NOMO-1 (cell line): ENCODE measurements at regions not wholly inside any gene's neighbourhood (a gene's known extent, or its start where the extent isn't known, plus 50 kb on each side); places are given as distances from the start of the nearest gene placed in this dataset.

Experiments
- DNase-seq, 2 experiments: peaks; one replicate each; lab custom pipeline; 2025; ENCODE audit not compliant: unreplicated experiment in 2 of 2; lab: John Stamatoyannopoulos, UW

DNA sequence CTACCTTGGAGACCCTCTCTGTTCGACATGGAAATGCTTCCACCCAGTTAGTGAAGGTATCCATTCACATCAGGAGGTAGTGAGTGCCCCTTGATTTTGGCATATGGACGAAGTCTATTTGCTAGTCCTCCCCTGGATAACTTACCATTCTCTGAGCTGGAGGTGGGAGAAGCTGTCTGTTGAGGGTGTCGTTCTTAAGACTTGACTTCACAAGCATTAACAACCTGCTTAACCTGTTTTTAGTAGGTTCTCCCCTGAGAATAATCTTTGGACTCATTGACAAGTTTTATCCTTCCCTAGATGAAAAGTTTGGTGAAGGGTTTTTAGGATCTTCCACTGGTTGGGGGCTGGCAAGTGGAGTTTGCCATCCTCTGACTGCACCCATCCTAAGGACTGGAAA is 1053.8 kb upstream of the CNTN5 start:
- no peak for DNase-seq

GRCh38 chr11:97968071-97968470 is 1052.7 kb upstream of the CNTN5 start:
- no peak for DNase-seq

DNA sequence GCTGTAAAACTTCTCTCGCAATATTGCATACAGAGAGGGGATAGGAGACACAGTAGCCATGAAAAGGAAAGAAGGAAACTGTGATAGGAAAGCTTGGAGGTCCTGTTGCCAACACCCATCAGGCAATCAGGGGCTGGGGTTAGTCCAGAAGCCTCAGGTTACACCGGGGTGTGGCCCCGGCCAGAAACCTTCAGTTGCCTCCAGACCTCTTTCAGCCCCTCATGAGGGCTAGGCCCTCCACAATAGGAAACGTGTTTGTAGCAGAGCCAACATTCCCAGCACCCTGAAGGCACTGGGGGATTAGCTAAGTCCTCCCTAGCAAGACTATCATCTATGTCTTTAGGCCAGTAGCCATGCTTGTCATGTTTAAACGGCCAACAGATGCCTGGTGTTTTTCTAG is 1048.0 kb upstream of the CNTN5 start:
- DNase-seq = no peak

GRCh38 chr11:97973352-97973857 is 1047.3 kb upstream of the CNTN5 start:
- no peak for DNase-seq

DNA sequence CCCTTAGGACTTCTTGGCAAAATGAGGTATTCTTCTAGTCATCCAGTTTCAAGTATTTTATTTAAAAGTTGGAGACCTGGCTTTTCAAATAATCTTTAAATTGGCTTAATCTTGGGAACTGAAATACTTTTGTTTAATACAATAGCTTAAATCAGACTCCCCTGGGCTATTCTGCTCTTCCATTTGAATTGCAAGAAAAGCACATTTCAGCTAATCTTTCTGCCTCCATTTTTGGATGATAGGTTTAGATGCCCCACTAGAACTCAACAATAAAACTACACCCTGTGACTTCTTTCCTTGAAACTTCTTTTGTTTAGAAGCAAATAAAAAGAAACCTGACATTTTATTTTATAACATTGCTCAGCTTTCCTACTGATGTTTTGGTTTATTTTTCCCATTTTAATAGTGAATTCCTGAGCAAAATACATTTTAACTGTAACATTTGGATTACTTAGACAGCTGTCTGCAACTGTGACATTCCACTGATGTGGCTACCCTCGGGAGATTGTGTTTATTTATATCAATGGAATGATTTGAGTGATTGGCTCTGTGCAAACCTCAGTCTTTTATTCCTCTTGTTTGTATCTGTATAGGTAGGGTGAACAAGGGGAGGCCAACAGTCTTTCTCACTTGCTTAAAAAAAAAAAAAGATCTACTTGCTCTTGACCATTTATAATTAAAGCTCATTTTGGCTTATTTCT is 1045.8 kb upstream of the CNTN5 start:
- DNase-seq = no peak

GRCh38 chr11:97977726-97978125 is 1043.0 kb upstream of the CNTN5 start:
- no peak for DNase-seq

DNA sequence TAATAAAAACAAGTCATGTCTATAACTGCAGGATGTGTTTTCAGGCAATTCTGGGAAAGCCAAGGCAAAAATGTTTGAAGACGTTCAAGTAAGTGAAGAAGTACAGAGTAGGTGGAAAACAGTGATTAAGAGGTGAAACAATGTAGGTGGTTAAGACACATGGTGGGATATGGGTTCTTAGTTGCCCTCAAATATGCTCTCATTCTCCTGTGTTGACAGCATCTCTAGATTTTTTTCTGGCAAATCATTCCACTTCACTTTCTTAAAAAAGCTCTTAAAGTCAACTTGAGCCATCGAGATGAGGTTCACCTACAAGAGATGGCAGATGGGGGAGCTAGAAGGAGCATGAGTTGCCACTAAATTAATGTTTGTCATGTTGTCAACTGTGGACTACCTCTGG is 1041.0 kb upstream of the CNTN5 start:
- DNase-seq = no peak

- DNase-seq = no peak
These were observed 1038.2 kb upstream of the CNTN5 start for GRCh38 chr11:97982512-97982911.

- DNase-seq = no peak
These were observed 1031.6 kb upstream of the CNTN5 start for GRCh38 chr11:97989121-97989520.

DNA sequence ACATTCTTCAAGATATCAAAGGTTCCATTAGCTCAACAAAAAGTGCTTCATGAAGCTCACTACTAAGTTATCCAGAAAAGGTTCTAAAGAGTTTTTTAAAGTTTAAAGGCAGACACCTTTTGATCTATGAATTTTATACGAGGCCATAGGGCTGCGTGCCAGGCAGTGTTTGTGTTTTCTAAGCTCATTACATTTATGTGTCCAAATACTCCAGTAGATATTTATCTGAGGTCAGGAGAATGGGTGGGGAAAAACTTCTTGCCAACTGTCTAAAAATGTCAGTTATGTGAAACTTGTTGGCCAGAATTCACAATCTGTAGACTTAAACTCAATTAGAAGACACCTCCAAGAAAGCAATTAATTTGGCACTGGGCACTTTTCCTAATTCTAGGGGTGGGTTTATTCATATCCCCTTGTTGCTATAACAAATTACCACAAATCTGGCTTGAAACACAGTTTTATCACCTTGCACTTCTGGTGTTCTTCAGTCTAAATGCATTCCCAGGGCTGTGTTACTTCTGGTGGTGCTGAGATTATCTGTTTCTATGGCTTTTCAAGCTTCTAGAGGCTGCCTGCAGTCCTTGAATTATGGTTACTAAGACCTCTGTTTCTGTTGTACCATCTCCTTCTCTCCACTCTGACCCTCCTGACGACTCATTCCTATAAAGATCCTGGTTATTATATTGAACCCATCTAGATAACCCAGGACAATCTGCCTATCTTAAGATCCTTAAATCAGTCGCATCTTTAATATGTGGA is 1030.4 kb upstream of the CNTN5 start:
- DNase-seq = no peak

- no peak for DNase-seq
These were observed 1027.2 kb upstream of the CNTN5 start for GRCh38 chr11:97993562-97993961.

DNA sequence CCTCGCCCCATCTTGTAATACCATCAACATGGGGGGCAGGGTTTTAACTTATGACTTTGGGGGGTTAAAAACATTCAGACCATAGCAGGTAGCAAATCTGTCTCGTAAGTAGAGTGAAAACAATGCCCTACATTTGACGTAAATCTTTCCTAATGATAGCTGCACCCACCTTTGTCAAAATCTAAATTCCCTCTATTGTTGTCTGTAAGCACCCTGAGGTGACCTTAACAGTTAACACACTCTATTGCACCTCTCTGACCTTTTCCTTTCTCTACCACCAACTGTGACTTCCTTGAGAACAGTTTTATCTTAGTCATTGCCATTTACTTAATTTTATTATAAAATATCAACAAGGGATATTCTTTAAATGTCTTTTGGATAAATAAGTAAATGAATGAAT is 1024.9 kb upstream of the CNTN5 start:
- DNase-seq = no peak

DNA sequence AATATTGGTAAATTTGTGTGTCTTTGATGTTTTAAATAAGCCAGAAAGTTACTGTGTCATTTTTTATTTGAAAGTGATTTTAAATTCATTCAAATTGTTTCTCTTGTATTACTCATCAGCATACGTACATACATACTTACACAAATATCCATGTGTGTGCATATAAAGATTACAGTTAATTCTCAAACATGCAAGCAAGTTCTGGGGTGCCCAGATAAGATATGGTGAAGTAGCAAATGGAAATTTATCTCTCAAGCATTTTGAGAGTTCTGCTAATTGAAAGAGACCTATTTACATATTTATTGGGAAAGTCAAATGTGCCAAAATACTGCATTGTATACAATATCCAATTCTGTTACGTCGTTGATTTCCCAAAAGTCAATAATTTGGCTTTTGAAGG is 1024.0 kb upstream of the CNTN5 start:
- no peak for DNase-seq

DNA sequence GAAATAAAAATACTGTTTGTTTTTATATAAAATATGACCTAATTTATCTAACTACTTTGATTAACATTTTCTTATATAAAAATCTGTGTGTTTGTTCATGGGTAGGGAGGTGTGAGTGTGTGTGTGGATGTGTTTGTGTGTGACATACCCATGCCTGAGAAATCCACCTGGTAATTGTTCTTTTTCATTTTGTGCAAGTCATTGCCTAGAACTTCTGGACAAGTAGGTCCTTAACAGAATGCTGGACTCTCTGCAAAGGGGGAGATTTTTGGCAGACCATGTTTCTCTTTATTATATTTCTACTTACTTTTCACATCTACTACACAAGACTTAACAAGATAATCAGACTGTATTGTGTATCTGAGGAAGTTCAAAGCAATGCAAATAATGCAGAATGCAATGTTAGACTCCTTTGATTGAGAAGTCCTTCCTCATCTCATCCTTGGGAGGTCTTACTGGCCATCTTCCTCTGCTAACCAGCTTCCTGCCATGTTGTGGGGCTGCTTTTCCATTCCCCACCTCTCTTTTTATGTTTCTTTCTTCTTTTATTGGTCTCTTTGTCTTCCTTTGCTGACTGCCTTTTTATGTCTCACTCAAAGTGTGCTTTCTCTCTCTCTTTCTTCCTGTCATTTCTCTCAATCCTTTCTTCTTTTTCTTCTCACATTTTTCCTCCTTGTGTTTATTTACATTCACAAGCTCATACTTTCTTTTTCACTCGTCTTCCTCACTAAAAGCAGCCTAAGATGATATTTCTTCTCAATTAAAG is 1017.0 kb upstream of the CNTN5 start:
- no peak for DNase-seq

GRCh38 chr11:98007072-98007471 is 1013.7 kb upstream of the CNTN5 start:
- no peak for DNase-seq

GRCh38 chr11:98027652-98028051 is 993.1 kb upstream of the CNTN5 start:
- no peak for DNase-seq

DNA sequence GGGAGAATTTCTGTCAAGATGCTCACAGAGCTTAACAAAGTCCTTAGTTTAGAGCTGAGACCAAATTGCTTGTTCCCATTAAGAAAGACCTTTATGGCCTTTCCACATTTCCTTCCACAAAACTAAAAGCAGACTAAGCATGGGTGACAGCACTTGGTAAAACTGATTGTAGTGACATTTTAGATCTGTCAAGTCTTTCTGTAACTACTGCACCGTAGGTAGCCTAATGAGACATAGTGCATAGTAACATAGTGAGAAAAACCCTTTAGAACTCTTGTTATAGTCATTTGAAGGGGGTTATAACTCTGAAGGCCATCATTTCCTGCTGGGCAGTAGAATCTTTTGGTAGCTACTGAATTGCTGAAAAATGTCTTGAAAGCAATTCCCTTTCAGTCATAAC is 990.9 kb upstream of the CNTN5 start:
- DNase-seq = no peak

DNA sequence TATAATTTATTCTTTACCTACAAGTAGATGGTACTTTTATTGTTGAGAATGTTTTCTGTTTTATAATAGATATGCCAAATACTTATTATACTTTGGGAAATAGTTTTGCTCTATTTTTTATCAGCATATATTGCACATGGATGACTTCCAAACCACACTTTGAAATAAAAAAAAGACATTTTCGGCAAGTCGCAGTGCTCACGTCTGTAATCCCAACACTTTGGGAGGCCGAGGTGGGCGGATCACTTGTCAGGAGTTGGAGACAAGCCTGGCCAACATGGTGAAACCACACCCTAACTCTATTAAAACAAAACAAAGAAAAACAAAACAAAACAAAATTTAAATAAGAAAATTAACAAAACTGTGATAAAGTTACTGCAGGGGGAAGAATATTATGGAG is 983.9 kb upstream of the CNTN5 start:
- DNase-seq = no peak

DNA sequence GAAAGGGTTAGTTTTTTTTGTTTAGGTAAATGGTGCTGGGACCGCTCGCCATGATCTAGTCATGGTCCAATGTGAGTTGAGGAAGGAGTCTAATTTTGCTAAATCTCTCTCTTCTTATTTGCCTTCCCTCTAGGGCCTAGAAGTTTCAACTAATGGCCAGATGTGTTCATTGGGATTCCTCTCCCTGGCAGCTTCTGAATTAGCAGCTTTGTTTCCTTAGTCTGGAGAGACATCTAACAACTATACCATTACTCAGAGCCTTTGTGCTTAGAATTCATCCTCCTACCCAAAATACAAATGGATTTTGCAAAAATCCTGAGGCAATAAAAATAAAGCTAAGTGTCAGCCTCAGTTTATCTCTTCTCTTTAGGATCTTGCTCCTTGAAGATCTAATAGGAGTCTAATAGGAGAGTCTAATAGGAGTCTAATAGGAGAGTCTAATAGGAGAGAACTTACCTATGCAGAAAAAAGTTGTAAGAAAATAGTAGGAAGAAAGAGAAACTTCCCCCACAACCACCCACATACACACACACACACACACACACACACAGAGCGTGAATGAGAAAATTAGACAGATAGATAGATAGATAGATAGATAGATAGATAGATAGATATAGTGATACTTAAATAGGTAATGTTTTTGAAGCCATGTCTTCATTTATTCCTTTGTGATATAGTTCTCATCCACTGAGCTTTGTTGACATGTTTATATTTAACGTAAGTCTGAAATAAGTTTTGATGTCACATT is 980.5 kb upstream of the CNTN5 start:
- no peak for DNase-seq

GRCh38 chr11:98047647-98048046 is 973.1 kb upstream of the CNTN5 start:
- DNase-seq = no peak

DNA sequence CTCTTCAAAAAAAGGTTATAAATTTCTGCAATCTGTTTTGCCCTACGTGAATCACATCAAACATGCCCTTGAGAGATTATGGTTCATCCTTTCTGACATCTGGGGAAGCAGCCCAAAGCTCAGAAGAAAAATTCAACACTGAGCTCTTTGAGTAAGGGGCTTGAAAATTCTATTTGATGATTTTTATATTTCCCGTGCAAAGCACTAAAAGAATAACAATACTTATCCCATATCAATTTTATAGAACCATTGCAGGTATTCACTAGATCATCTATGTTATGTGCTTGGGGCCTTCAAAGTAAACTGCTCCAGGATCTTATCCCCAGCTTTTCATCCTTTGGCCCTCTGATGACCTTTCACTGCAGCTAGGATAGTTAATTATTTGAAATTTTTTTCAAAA is 966.9 kb upstream of the CNTN5 start:
- DNase-seq = no peak
